Skeletal muscle satellite cell (primary cell): ENCODE measurements at regions not wholly inside any gene's neighbourhood (a gene's known extent, or its start where the extent isn't known, plus 50 kb on each side); places are given as distances from the start of the nearest gene placed in this dataset.
"Not testable (repeated sequence)": the region's sequence is repeated elsewhere in the genome, so short reads cannot be mapped to it uniquely, and the experiment has no call there.

Experiments used
- H3K27me3 ChIP-seq: 2 replicates; pipeline ENCODE4 v1.7.0; 2013; ENCODE audit warnings: low read length; ENCODE audit not compliant: control insufficient read depth, insufficient read depth
- H3K36me3 ChIP-seq: 2 replicates; pipeline ENCODE4 v1.7.0; 2013; ENCODE audit warnings: mild to moderate bottlenecking, control low read depth, low read length; ENCODE audit not compliant: insufficient read depth
- H3K4me1 ChIP-seq: 2 replicates; pipeline ENCODE4 v1.7.0; 2013; ENCODE audit warnings: low read length; ENCODE audit not compliant: control insufficient read depth, insufficient read depth
- H3K4me2 ChIP-seq: 2 replicates; pipeline ENCODE4 v1.7.0; 2013; ENCODE audit warnings: mild to moderate bottlenecking, low read length
- H3K4me3 ChIP-seq: 2 replicates; pipeline ENCODE4 v1.7.0; 2013; ENCODE audit warnings: low read length
- H3K9ac ChIP-seq: 2 replicates; pipeline ENCODE4 v1.7.0; 2013; ENCODE audit warnings: mild to moderate bottlenecking, low read depth, low read length, moderate library complexity
- H3K9me3 ChIP-seq: replicated peaks from 2 replicates; pipeline ENCODE4 v1.7.0; 2013; ENCODE audit warnings: mild to moderate bottlenecking, control low read depth, low read length

DNA sequence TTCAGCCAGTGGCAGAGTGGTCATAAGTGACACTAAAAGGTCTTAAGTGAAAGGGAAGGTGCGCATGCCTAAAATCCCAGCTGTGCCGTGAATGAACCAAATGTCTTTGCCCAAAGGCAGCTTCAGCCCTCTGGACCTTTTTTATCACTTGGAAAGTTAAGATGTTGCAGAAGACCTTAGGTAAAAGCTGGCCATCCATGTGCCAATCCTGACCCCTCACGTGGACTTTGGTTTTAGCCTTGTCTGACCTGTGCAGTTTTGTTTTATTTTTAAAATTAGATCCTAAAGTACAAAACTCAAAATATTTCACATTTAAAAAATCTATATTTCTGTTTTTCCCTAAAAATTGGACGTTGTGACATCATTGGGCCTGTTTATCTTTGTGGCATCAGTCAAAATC lies 429.5 kb downstream of the STK39 start:
- no peak overlapping the region for H3K4me3 ChIP-seq

DNA sequence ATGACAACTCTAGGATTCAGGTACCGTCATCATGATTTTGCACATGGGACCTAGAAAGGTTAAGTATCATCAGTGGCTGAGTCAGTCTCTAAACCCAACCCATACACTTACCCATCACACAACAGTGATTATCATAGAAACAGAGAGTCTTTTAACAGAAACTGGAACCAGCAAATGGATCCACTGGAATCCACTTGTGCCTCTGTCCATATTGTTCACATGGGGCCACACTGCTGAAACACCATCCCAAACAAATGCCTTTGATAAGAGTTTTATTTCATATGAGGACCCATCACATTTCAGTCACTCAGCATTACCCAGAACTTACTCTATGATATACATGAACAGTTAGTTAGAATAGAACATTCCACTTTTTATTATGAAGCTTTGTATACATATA lies 430.0 kb downstream of the STK39 start:
- H3K4me1 ChIP-seq = no peaks in the 10 kb centered on the region
- H3K9me3 ChIP-seq = no peaks in the 10 kb centered on the region
- no peak overlapping the region for H3K4me2 ChIP-seq
- H3K27me3 ChIP-seq = no peaks in the 10 kb centered on the region
- H3K9ac ChIP-seq = no peak overlapping the region
- no peaks in the 10 kb centered on the region for H3K36me3 ChIP-seq
- no peak overlapping the region for H3K4me3 ChIP-seq

More for the DNA sequence above, 429.5 kb downstream of the STK39 start:
- Histone ChIP-seq H3K9ac (no peak overlapping the region), H3K4me2 (no peak overlapping the region), H3K4me1 (no peaks in the 10 kb centered on the region), H3K27me3 (no peaks in the 10 kb centered on the region), H3K36me3 (no peaks in the 10 kb centered on the region), H3K9me3 (no peaks in the 10 kb centered on the region)

DNA sequence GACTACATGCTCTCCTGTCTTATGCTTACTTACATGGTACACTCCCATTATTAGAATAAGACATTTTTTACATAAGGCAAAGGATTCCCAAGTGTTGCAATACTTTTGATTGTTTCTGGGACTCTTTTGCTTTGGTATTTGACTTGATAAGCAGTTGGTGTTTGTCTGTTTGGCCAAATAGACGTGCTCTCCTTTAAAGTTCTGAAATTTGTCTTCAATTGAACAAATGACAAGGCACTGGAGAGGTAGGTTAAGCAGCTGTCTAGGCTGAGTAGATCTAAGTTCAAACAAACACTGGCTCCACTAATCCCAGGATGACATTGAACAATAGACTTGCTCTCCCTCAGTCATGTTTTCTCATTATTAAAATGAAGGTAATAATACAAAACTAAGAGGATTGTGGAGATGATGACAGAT lies 430.5 kb downstream of the STK39 start:
- Histone ChIP-seq H3K4me3 (no peak overlapping the region), H3K27me3 (no peaks in the 10 kb centered on the region), H3K4me1 (no peaks in the 10 kb centered on the region), H3K36me3 (no peaks in the 10 kb centered on the region), H3K9me3 (no peaks in the 10 kb centered on the region), H3K9ac (no peak overlapping the region), H3K4me2 (no peak overlapping the region)

DNA sequence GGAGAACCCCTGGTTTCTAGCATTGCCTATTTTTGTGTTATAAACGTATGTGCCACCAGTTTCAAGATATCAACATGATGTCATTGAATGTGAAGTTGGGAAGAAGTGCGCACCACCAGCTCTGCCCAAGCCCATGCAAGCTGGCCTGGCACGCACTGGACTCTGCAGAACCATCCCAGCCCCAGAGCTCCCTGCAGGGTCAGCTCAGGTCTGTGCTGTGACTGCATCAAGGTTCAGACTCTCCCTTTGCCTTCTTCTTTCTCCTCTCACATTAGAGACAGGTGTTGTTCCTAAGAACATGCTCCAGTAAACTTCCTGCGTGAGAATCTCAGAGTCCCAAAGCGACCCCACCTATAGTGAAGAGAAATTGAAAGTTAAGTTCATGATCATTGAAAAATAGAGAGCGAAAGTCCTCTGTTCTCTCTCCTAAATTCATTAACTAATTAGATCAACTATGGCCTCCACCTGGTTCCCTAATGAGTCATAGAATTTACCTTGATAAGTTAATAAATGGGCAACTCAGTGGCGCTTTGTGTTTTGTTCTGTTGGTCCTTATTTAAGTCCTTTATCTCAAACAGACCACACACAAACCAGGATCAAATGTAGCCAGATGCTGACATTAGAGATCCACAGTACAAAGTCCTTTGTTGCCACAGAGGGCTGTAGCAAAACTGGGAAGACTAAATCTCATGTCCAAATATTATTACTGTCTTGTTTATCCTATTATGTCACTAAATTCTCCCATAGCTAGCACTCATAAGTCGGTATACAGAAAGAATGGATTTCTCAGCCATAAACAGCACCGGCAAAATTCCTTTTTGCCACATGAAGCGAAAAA lies 432.3 kb downstream of the STK39 start:
- H3K36me3 ChIP-seq = no peaks in the 10 kb centered on the region
- no peak overlapping the region for H3K4me2 ChIP-seq
- H3K4me1 ChIP-seq = no peaks in the 10 kb centered on the region
- no peak overlapping the region for H3K9ac ChIP-seq
- no peaks in the 10 kb centered on the region for H3K27me3 ChIP-seq
- no peaks in the 10 kb centered on the region for H3K9me3 ChIP-seq
- H3K4me3 ChIP-seq = no peak overlapping the region

DNA sequence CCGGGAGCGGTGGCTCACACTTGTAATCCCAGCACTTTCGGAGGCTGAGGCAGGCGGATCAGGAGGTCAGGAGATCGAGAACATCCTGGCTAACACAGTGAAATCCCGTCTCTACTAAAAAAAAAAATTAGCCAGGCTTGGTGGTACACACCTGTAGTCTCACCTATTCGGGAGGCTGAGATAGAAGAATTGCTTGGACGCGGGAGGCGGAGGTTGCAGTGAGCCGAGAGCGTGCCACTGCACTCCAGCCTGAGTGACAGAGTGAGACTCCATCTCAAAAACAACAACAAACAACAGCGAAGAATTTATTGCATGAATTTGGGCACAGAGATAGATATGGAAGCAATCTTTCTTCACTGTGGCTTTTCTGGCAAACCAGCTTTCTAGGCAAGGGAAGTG lies 432.9 kb downstream of the STK39 start:
- H3K4me2 ChIP-seq, H3K4me3 ChIP-seq, H3K9me3 ChIP-seq, H3K27me3 ChIP-seq, H3K4me1 ChIP-seq, H3K9ac ChIP-seq, H3K36me3 ChIP-seq: not testable (repeated sequence)

DNA sequence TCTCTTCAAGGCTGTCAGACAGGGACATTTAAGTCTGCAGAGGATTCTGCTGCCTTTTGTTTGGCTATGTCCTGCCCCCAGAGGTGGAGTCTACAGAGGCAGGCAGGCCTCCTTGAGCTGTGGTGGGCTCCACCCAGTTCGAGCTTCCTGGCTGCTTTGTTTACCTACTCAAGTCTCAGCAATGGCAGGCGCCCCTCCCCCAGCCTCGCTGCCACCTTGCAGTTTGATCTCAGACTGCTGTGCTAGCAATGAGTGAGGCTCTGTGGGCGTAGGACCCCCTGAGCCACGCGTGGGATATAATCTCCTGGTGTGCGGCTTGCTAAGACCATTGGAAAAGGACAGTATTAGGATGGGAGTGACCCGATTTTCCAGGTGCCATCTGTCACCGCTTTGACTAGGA lies 437.6 kb downstream of the STK39 start:
- not testable (repeated sequence) for H3K4me3 ChIP-seq, H3K27me3 ChIP-seq, H3K9me3 ChIP-seq, H3K4me1 ChIP-seq, H3K4me2 ChIP-seq, H3K9ac ChIP-seq, H3K36me3 ChIP-seq

DNA sequence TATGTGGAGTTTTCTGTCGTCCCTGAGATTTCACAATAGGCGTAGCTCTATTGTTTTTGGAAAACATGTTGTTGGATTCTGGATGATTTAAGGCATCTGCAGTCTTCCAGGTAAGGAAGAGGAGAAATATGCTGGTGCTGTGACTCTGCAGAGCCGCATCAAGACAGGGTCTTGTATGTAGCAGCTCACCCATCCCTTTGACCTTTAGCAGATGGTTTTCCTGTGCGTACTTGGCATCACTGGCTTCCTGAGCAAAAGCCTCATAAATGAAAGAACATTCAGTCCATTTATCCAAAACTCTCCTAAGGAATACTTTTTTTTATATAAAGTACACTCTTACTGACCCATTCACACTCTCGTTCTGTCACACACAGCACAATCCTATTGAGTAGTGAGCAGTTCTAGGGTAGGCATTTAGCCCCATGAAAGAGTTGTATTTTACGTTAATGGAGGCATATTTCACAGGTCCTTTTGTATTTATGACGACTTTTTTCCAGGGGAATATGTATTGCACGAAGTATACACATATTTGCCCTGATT lies 443.9 kb downstream of the STK39 start:
- no peak overlapping the region for H3K4me3 ChIP-seq

DNA sequence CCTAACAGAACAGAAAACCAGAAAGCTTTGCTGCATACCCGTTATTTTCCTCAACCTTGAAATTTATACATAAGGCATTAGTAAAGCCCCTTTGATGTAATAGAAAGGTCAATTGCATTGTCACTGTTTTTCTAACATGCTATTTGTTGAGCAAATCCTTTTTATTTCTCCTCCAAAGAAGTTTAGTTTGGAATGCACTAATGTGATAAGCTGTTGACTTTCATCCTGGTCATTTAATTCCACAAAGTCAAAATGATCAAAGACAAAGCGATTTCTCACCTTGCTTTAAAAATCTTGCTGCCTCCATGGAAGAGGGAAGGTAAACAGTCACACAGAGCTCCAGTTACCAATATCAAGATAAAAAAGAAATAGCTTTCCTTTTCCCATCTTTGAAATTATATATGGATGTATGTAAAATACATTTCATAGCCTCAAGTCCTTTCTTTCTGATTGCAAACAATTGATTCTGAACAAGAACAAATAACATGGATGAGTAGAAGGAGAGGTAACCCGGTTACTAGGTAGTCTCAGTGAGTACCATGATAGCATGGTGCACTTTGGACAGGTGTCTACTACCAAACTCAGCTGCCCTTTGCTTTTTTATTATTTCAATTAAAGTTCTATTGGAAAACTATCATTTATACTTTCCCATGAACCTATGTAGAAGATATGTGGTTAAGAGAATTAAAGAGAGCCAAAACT lies 452.7 kb downstream of the STK39 start:
- no peak overlapping the region for H3K4me2 ChIP-seq
- H3K9ac ChIP-seq = no peak overlapping the region
- H3K9me3 ChIP-seq = no peaks in the 10 kb centered on the region
- no peaks in the 10 kb centered on the region for H3K27me3 ChIP-seq
- no peak overlapping the region for H3K4me3 ChIP-seq
- H3K4me1 ChIP-seq = no peaks in the 10 kb centered on the region
- no peaks in the 10 kb centered on the region for H3K36me3 ChIP-seq

More for the DNA sequence above, 443.9 kb downstream of the STK39 start:
- H3K9ac ChIP-seq = no peak overlapping the region
- no peaks in the 10 kb centered on the region for H3K4me1 ChIP-seq
- no peak overlapping the region for H3K4me2 ChIP-seq
- H3K36me3 ChIP-seq = no peaks in the 10 kb centered on the region
- H3K27me3 ChIP-seq = no peaks in the 10 kb centered on the region
- no peaks in the 10 kb centered on the region for H3K9me3 ChIP-seq

DNA sequence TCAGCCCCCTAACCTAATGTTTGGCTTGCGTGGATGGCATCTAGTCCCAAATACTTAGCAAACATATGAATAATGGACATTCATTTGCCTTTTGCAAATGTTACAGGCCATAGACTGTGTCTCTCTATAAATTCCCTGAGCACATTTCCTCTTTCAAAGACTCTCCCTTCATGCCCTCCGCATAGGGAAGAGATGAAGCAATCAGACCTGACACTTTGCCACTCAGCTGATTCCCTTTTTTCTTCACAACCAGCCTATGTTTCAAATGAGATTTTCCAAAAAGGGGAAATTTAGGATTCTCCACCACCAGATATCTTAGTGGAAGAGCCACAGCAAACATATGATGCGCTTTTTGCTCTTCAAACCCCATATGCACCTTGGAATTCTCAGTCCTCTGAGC lies 453.7 kb downstream of the STK39 start:
- H3K27me3 ChIP-seq = no peaks in the 10 kb centered on the region
- H3K36me3 ChIP-seq = no peaks in the 10 kb centered on the region
- H3K9ac ChIP-seq = no peak overlapping the region
- no peak overlapping the region for H3K4me2 ChIP-seq
- H3K4me1 ChIP-seq = no peaks in the 10 kb centered on the region
- no peaks in the 10 kb centered on the region for H3K9me3 ChIP-seq
- H3K4me3 ChIP-seq = no peak overlapping the region

DNA sequence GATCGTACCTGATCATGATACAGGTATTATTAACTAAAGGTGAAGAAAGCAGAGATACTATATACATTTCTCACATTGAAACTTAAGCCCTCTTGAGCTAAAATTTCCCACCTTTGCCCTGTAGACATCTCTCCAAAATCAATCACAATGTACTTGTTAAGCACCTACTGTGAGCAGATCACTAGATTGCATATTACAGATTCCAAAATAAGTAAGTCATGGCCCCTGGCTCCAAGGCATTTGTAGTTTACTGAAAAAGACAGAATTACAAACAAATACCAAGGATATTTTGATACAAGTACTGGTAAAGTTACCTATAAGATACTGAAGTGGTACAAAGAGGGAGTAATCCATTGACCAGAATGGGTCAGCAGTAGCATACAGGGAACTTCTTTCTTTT lies 455.3 kb downstream of the STK39 start:
- no peaks in the 10 kb centered on the region for H3K9me3 ChIP-seq
- no peaks in the 10 kb centered on the region for H3K4me1 ChIP-seq
- H3K9ac ChIP-seq = no peak overlapping the region
- no peak overlapping the region for H3K4me3 ChIP-seq
- H3K4me2 ChIP-seq = no peak overlapping the region
- no peaks in the 10 kb centered on the region for H3K36me3 ChIP-seq
- H3K27me3 ChIP-seq = no peaks in the 10 kb centered on the region

DNA sequence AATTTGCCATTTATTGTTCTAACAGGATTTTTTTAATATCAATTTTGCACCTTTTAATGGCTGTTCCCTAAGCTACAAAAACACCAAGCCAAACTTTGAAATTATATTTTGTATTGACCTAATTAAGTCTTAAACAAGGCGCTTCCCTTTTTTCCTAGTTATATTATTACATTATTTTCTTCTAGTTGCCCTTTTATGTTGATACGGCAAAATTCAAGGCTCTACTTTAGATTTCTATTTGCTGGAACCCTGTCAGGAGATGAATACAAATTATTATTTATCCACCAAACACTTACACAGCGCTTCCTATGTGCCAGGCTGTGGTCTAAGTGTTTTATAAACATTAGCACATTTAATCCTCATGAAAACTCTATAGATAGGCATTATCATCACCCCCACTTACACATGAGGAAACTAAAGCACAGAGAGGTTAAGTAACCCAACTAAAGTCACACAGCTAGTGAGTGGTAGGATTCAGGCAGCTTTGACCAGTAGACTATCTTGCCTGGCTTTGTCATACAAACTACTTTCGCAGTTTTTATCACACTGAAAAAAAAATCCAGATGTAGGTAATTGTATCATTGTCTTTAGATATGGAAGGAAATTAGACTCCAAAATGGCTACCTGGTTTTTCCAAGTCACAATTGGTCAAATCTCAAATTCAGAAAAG lies 456.5 kb downstream of the STK39 start:
- H3K9me3 ChIP-seq = no peaks in the 10 kb centered on the region
- no peaks in the 10 kb centered on the region for H3K4me1 ChIP-seq
- no peak overlapping the region for H3K4me2 ChIP-seq
- H3K27me3 ChIP-seq = no peaks in the 10 kb centered on the region
- no peak overlapping the region for H3K4me3 ChIP-seq
- no peaks in the 10 kb centered on the region for H3K36me3 ChIP-seq
- no peak overlapping the region for H3K9ac ChIP-seq
